Dermis microvascular lymphatic vessel endothelial cell (primary cell): ENCODE measurements at regions not wholly inside any gene's neighbourhood (a gene's known extent, or its start where the extent isn't known, plus 50 kb on each side); places are given as distances from the start of the nearest gene placed in this dataset.
"Not testable (repeated sequence)": the region's sequence is repeated elsewhere in the genome, so short reads cannot be mapped to it uniquely, and the experiment has no call there.

ENCODE experiments used
- DNase-seq, 2 donors: peaks; one replicate each; pipeline versions ENCODE4 v3.0.0 to v3.0.0-alpha.2; 2010; ENCODE audit warnings: low read depth in 2 of 2

GRCh38 chr2:161052214-161052613 is 108.0 kb upstream of the TANK start:
- no peak for DNase-seq

GRCh38 chr2:161055289-161055688 is 104.9 kb upstream of the TANK start:
- DNase-seq, result no peak

DNA sequence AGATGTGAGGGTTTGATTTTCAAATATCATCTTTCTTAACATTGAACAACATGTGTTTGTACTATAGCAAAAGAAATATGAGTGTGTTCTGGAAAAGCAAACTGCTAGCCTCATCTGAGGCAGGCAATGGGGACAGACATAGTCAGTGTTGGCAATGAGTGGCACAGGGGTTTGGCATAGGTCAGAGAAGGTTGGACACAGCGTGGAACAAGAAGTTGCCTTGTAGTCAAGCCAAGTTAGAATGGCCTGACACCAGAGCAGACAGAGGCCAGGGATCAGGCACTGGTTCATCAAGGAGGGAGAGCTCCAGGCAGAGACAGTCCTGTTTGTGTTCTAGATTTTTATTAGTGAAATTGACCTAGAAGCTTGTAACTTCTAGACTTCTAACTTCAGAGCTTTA is 100.8 kb upstream of the TANK start:
- DNase-seq, result no peak

DNA sequence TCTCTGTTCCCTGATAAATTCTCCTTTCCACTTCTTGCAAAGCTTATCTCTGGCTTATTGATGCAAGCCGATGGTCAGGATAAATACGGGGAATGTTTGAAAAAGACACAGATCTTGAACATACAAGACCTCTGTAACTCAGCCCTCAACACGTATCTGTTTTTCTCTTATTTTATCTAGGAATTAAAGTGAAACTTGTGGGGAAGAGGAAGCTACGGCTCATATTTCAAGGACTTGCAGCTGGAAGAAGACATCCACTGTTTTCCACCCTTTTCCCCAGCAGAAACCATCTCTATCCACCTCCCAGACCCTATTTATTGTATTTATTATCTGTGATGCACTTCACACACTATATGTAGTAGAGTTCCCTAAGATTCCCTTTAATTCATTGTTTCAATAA is 98.4 kb upstream of the TANK start:
- no peak for DNase-seq

DNA sequence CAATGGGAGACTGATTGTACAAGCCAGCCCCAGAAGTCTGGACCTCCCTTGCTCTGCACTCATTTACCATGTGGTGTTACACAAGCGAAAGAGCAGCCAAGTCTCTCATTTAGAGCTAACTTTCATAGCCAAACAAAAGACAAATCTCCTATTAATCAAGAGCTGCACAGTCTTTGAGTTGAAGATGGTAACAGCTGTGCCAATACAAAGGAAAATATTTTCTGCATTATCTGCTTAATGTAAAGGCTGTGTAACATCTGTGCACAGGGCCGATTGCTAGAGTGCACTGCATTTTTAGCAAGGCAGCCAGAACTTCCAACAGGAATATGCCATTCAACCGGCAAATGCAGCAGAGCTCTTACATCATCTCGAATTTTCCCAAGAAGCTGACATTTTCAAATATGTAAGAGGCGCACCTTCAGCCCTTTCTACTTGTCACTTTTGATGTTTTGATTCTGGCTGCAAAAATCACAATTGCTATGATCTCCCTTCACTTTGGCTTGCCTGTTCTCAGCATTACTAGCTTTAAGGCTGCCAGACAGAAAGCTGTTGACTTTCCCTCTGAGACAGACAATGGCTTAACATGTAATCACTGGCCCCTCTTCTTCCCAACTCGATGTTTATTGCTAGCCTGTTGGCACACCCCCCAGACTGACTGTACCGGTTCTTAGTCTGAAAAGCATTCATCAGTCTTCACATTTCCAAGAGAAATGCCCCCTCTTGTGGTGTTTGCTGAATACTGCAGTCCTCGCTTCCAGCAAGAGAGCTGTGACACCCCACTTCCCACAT is 96.9 kb upstream of the TANK start:
- DNase-seq, result peak; percentile 68 to 87

- no peak for DNase-seq
Observed at GRCh38 chr2:161063946-161064306, 96.3 kb upstream of the TANK start.

- DNase-seq, result no peak
Observed at GRCh38 chr2:161067846-161068350, 92.3 kb upstream of the TANK start.

DNA sequence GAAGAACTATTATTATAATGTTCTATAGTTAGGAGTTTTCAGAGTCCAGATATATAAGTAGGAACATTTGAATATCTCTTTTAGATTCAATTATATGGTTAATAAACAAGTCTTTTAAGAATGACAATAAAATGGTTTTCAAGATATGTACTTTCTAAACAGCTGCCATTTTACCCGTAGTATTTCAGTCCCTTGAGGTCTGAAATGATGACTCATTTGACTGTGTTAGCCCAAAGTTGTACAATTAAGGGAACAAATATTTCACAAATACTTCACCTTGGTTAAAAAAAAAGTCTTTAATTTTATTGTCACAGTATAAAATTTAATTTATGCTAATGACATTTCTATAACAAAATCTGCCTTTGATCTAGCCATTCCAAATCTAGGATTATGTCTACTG is 91.6 kb upstream of the TANK start:
- no peak for DNase-seq

- no peak for DNase-seq
Observed at GRCh38 chr2:161070693-161071479, 89.3 kb upstream of the TANK start.

GRCh38 chr2:161072436-161072835 is 87.8 kb upstream of the TANK start:
- DNase-seq, result not testable (repeated sequence)

GRCh38 chr2:161075701-161076100 is 84.5 kb upstream of the TANK start:
- DNase-seq, result no peak

GRCh38 chr2:161076936-161077335 is 83.3 kb upstream of the TANK start:
- no peak for DNase-seq

DNA sequence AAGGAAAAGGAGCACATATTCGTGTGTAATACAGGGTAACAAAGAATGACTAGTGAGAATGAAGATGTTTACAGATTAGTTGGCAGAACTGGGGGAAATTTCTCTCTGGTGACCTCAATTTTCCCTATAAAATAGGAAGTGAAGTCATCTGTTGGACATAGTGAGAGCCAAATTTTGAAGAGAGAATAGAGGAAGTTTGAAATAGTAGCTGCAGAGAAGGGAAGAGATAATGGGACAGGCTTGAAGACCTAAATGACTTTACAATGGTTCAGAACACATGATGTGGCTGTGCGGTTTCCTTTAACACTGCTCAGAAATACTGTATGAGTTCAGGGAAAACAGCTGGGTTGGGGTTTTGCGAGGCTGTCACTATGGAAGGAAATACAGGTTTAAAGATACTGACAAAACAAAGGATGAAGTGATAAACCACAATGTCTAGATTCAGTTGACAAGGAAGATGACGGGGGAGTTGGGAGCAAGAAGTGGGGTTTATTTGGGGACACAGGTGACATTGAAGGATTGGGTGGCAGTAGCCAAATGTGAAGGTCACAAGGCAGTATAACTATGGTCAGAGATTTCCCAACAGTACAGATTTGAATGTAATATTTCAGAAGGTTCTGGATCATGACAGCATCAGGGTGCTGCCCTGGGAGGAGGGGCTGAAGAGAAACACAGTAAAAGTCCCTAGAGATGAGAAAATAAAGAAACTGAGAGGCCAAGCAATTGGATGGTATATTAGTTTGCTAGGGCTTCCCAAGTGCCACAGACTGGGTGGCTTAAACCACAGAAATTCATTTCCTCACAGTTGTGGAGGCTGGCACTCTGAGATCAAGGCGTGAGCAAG is 82.6 kb upstream of the TANK start:
- DNase-seq, result peak; percentile 97 to 98

GRCh38 chr2:161078211-161078539 is 82.1 kb upstream of the TANK start:
- no peak for DNase-seq

DNA sequence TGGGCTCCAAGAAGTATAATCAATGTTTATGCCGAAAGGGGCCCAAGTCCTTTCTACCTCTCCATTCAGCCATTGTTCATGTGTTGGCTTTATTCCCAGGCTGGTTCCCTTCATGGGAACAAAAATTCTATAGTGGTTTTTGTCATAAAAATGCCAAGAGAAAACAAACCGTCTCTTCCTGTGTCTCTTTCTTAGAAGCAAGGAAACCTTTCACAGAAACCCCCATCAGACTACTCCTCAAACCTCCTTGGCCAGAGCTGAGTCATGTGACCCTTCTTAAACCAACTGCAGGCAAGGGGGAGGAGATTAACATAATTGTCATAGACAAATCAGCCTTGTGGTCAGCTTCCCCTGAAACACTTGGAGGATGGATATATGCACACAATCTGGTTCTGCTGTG is 75.1 kb upstream of the TANK start:
- DNase-seq, result peak in 1 of 2 donors; percentile 86

DNA sequence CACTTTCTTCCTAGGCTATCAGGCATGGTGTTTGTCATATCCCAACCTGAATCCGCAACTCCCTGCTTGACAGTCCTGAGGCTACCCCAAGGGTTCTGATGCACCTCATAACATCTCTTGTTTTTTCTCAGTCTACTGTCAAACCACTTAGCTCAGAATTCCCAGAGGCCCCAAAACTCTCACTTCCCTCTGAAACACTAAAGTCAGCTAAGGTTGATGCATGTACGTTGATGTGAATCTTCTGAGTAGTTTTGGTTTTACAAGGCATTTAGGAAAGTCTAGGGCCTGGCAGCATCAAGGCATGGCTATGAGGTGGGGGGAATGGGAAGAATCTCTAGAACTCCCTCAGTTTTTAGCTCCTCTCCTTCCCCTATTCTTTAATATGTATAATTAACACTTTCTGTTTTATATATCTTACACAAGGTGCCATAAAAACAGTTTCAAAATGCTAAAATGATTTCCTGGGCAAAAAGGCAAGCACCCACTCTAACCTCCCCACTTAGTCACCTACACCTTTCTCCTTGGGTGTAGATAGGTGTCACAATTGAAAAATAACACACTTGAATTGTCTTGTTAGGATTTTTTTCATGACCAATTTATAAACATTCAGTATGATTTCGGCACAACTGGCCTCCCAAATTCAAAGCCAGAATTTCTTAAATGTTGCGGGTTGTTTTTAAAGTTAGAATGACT is 71.4 kb upstream of the TANK start:
- no peak for DNase-seq

- DNase-seq, result peak in 1 of 2 donors; percentile 87
Observed at GRCh38 chr2:161090411-161090810, 69.8 kb upstream of the TANK start.

DNA sequence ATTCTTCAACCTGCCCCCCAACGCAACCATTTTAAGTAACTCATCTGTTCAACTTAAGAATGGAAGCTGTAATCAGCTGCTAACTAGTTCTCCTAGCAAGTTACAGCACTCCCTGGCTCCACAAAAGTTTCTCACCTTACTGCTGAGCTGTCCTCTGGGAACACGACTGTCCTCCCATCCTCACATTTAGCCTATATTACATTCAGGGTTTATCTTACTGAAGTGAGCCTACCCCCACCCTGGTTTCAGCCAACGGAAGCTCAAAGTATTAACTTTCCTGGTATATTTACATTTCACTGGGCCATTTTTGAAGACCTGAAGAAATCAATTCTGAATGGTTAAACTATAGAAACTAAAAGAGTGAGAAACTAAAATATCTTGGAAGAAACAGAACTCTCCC is 64.9 kb upstream of the TANK start:
- DNase-seq, result no peak

DNA sequence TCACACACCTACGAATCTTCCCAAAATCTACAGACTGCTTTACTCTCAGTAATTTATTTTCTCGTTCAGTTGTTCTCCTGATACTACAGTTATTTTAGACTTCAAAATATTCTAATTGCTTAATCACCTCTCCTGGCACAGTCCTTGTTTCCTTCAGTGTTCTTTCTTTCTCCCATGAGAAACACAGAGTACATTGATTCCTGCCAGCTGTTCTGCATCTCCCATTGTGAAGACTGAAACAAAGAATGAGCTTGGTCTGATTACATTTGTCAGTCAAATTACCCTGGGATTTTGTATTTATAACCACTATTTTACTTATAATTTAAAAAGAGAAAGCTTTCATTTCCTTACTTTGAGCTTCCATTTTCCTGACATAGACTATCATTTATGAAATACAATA is 63.9 kb upstream of the TANK start:
- DNase-seq, result peak in 1 of 2 donors; percentile 50

DNA sequence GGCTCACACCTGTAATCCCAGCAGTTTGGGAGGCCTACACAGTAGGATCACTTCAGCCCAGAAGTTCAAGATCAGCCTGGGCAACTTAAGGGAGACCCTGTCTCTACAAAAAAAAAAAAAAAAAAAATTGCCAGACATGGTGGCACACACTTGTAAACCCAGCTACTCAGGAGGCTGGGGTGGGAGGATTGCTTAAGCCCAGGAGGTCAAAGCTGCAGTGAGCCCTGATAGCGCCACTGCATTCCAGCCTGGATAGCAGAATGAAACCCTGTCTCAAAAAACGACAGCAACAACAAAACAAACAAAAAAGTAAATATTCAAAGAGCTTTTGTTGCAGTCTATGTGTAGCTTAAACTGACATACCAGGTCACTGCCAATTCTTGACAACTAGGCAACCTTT is 63.1 kb upstream of the TANK start:
- no peak for DNase-seq

DNA sequence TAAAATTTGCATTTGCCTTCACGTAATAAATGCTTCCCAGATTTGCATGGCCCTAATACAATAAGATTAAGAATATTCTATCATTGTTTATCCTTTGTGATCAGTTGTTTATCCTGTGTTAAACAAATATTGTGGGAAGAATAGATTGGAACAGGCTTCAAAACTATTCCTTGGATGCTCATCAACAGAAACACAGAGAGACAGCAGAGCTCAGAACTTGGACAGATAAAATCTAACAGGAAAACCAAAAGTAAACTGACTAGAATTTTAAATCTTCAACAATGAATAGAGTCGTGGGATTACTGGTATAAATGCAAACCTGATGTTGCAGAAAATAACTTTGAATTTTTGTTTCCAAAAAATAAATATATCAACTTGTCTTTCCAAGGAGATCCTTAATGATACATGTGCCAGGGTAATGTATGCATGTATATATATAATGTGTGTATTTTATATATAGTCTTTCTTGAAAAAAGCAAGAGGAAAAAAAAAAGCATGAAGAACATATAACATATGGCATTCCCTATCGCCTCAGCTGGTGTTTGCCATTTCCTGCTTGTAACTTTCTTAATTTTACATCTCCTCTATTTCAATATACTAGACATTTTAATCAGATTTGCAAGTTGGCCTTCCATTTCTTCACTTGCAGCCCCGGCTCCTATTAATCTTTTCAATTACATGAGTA is 59.9 kb upstream of the TANK start:
- no peak for DNase-seq
